Hindlimb muscle (tissue), 1 donor: ENCODE measurements at regions not wholly inside any gene's neighbourhood (a gene's known extent, or its start where the extent isn't known, plus 50 kb on each side); places are given as distances from the start of the nearest gene placed in this dataset.

Experiments
- DNase-seq: peaks from one replicate; pipeline ENCODE4 v3.0.0-alpha.2; 2013

DNA sequence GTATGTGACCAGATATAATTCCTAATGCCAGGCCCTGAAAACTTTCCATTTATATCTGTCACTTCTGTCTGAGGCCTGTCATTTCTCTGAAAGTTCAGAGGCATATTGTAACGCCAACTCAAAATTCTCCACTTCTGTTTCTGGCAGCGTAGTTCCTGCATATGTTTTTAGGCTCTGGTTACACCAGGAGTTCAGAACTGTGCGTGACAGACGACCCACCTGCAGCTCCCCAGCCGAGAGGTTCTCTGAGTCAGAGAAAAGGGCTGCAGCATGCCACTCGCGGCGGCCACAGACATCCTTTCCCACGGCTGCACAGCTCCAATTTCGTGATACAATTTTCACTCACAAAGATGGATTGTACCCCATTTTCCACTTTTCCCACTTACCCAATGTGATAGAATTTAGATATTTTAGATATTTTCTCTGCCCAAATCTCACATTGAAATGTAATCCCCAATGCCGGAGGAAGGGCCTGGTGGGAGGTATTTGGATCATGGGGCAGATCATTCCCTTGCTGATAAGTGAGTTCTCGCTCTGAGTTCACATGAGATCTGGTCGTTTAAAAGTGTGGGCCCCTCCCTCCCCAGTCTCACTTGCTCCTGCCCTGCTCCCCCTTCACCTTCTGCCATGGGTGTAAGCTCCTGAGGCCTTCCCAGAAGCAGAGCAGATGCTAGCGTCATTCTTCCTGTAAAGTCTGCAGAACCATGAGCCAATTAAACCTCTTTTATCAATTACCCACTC, 308.1 kb downstream of the LIG4 start:
- no peak for DNase-seq

DNA sequence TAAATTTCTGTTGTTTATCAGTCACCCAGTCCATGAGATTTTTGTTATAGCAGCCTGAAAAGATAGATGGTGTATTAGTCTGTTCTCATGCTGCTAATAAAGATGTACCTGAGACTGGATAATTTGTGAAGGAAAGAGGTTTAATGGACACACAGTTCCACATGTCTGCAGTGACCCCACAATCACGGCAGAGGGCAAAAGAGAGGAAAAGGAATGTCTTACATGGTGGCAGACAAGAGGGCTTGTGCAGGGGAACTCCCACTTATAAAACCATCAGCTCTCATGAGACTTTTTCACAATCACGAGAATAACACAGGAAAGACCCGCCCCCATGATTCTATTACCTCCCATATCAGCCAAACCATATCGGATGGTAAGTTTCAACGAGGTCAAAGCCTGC, 309.2 kb downstream of the LIG4 start:
- no peak for DNase-seq

DNA sequence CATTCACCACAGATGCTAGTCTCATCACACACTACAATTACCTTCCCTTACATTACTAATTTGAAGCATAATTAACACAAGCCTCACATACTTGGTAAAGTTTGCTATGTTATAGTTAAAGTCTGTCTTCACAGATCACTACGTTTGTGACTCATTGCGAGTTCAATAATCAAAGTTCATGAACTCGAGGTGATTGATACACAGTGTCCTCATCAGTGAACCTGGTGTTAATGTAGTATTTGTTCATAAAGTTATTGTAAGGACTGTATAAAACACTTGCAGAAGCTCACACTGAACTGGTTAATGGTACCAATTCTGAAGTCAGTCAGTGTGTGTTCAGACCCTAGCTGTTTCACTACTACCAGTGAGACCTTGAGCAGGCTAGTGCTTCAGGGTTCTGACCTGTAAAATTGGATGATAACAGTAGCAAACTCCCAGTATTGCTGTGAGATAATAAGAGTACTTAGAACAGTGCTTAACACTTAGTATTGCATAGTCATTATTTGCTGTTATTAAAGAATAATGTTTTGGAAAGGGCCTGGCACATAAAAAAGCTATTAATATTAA, 313.3 kb downstream of the LIG4 start:
- no peak for DNase-seq

DNA sequence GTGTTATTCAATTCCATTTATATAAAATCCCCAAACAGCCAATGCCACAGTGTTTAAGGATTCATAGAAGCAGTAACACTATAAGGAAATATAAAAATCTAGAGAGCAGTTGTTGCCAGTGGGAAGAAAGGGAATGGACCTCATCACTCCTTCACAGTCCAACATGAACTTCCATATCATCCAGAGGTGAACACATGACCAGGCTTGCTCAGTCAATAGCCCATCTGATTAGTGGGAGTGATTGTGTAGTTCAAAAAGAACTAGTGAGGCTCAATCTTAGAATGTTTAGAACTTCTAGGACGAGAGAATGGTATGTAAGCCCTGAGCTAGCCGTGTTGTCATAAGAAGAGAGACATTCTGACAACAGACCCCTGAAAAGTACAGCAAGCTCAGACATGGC, 314.1 kb downstream of the LIG4 start:
- no peak for DNase-seq

DNA sequence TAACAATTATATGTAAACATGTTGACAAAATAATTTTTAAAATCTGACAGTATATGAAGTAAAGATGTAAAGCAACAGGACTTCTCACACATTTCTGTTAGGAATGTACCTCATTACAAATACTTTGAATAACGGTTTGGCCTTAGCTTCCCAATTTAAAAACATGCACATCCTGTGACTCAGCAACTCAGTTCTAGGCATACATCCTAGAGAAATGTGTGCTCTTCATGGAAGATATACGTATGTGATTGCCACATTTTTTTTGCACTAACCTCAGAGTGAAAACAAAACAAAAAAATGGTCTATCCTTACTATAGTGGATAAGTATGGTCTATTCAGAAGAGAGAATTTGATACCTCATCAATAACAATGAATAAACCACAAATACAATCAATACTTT, 314.6 kb downstream of the LIG4 start:
- no peak for DNase-seq

DNA sequence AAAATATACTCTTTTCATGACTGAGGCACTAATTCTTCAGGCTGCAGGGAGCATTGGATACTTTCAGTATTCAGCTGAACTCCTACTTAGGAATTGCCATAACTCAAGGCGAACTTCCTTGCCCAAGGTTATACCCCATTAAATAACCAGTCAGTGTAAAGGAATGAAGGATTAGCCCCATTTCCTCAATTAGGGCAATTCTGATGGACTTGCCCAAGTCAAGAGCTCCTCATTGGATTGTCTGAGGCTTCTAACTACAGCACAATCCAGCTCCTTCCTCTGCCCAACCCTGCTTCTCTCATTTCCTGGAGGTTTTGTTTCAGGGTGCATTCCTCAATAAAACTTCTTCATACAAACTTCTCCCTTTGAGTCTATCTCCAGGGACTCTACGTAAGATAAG, 329.2 kb downstream of the LIG4 start:
- DNase-seq = no peak

DNA sequence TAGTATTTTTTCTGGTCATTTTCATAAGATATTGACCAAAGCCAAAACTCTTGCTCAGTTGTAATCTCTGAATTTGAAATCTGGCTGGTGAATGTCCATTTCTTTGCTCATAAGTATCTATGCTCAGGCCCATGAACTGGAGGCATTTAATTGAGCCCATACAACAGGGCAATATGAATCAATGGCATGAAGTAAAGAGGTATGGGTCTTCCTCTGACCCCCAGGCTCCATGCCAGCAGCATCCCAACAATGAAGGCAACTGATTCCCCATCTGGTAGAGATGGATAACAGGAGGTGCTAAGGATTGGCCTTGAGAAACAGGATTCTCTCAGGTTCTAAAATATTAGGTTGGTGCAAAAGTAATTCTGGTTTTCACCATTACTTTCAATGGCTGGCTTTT, 330.8 kb downstream of the LIG4 start:
- no peak for DNase-seq

DNA sequence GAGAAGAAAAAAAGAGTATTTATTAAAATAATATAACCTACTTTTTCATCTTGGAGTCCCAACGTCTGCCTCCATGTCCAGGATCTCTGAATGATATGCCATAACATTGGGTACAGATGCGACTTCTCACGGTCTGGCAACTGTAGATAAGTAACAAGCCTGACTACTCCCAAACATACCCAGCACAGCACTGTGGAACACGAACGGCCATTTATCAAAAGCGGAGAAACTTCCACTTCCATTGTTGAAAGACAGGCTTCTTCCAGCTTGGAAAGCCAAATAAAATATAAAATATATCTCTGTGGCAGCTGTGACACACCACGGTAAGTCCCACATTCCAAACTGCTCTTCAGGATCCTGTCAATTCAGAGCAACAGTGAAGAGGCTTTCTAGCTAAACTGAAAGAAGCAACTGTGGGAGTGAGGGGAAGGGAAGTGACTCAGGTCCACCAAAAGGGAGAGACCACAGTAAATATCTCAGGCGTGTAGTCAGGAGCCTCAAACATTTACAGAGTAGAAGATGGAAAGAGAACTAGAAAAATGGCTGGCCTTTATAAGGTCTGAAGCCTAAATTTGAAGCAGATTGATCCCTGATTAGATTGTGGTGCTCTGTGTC, 331.7 kb downstream of the LIG4 start:
- no peak for DNase-seq

DNA sequence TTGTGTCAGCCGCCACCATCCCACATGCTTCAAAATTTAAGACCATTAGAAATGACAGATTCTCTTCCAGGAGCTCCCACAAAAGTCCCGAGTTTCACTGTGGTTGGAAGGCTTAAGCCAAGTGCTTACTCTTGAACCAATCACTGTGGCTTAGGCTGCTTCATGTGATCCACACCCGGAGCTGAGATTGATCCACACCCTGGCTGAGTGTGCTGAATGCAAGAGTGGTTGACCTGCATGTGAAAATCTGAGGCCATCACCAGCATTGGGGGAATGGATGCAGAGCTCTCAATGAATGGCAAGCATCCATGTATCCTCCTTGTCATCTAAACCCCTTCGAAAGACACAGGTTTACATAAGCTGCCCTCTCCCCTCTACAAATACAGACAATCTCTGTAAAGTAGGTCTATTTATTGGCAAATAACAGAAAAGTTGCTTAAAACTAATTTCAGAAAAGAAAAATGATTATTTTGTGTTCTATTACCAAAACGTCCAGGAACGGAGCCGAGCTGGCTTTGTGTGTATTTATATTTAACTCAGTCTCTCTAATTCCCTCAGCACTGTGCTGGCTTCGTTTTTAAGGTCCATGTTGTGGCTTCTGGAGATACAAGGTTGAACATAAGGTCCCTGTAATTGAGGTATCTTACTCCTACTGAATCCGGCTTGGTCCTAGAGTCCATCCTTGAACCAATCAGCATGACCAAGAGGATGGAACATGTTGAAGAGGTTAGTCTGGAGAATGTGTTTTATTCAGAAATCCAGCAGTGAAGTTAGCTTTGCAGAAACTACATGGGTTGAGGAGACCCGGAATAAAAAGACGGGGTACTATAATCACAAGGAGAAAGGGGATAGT, 332.4 kb downstream of the LIG4 start:
- DNase-seq = no peak

DNA sequence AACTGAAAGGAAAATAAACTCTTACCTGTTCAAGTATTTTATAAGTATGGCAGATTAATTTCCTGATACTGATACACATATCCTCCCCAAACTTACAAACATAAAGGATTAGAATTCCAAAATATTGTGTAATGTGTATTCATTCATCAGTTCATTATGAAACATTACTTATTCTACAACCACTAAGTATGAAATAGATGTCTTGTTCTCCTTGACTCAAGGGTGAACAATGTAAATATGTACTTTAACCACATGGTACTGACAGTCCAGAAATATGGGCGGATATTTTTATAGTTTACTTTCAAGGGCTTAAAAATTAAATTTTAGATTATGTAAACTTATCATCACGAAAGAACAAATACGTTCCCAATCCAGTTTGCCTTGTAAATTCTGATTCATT, 334.0 kb downstream of the LIG4 start:
- no peak for DNase-seq

DNA sequence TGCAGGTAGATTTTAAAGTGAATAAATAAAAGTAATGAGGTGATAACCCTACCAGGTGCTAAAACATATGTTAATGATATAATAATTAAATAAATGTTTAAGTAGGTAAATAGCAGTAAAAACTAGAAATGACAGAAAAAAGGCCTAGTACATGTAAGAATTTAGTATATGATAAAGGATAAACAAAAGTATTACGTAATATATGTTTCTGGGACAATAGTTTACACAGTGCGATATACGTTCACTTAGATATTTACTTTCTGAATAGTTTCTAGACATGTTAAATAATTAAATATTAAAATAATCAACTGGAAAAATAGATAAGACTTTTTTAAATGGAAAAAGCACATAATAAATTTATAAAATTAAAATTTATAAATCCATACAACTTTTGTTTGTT, 340.9 kb downstream of the LIG4 start:
- DNase-seq = no peak

DNA sequence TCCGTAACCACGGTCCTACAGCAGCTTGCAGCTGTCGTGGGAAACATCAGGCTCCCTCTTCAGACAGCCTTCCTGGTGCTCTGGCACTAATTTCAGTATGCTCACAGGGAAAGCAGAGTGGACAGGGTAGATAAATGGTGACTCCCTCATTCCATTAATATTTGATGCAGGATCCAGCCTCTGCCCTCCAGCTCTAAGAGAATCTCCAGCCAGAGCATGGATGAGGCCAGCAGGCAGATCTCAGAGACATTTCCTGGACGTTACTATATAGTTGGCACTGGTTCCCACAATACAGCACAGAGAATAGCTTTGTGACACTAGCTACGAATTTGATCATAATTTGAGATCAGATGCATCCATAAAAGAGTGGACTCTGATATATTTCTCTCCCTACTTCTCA, 341.4 kb downstream of the LIG4 start:
- no peak for DNase-seq

DNA sequence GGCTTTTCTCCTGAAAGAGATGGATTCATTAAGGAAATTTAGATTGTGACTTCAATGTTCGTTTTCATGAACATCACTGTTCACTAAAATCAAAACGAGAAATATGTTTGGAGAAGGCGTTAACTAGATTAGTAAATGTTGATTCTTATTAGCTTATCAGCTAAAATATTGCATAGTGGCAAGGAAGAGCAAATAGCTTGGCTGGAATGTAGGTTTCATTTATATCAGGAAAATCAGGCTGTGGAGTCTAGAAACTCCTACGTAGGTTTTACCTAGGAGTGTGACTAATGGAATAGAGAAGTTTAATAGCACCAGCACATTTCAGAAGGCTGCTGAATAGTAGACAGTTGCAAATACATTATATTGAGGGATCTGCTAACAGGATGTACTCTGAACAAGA, 344.9 kb downstream of the LIG4 start:
- DNase-seq = no peak

DNA sequence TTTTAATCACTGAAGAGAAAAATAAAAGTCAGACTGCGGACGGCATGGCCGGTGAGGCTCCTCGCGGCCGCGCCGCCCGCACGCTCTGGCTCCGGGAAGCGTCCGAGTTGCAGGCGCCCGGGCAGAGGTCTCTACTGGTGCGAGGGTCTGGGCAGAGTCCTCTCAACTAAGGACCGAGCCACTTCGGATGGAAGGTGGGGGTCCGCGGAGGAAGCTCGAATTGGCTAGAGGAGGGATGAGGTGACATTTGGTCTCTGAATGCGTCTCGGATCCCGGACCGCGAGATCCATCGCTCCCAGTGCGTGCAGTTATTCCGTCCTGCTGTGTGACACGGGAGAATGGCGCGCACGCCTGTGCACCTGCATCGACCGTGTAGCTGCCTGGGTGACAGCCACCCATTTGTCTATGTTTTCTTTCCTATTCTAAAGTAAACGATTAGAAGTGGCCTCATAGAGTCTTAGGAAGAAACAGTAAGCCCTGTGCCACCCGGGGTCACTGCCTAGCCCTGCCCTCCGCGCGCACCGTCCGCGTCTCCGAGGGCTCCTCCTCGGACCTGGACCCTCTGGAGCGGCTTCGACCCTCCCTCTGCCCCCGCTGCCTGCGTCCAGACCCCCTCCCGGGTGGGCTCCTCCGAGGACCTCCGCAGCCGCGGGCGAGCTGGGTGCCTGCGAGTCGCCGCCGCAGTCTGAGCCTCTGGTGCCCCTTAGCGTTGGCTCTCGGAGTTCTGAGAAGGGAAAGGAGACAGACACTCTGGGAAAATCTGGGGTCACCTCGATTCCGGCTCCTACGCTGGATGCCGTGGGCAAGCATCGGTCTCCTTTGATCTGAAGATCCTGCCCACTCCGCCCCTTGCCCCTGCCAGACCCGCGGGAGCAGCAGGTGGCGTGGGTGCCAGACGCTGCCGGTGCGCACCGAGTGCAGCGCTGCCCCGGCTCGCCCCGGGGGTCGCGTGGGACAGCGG, 347.4 kb downstream of the LIG4 start:
- DNase-seq = peak; percentile 10

DNA sequence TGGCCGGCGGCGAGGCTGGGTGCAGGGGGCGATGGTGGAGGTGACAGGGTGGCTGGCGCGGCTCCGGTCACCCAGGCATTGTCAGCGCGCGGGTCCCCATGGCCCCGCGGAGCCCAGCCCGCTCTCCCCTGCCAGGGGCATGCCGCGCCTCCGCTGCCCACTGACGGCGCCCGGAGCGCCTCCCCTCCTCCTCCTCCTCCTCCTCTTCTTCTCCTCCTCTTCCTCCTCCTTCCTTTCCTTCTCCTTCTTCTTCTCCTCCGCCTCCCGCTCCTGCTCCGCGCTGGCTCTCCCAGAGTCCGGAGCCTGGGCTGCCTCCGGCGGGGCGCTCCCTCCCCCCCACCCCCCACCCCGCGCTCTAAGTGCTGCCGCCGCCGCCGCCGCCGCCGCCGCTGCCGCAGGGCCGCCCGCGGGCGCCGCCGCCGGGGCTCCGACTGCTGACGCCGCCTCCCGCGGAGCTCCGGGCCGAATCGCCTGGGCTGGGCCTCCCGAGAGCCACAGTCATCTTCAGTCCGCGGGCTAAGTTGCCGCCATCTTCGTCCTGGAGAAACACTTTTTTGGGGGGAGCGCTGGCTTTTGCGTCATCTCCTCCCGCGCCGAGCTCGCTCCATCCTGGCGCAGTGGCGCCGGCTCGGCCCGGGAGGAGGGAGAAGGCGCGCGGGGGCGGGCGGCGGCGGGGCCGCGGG, 348.3 kb downstream of the LIG4 start:
- DNase-seq = peak; percentile 11

DNA sequence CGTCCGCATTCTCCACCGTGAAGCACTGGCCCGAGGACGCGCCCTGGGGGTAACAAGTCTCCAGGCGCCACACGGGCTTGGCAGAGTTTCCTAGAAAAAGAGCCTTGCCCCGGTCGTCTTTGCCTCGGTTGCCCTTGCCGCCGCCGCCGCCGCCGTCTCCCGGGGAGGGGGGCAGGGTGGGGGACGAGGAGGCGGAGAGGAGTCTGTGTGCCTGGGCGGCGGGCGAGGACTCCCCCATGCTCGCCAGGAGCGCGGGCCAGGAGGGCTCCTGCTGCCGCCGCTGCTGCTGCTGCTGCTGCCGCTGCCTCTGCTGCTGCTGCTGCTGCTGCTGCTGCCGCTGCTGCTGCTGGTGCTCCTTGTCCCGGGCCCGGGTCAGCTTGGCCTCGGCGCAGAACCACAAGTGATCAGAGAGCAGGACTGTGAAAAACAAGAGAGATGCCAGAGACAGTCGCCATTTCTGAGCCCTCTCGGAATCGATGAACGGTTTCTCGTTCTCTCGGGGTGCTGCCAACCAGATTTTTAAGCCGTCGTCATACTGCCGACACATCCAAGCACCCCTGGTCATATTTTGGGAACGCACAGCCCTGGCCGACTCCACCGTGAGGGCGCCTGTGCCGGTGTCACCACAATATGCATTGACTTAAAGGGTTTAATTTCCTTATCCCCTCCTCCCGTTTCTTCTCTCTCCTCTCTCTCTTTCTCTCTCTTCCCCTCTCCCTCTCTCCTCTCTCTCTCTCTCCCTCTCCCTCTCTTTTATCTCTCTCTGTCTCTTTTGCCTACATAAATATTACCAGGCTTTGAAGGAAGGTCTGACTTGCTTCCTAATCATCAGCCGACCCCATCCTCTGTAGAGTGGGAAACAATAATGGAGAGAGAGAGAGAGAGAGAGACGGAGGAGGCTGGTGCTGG, 349.1 kb downstream of the LIG4 start:
- no peak for DNase-seq

DNA sequence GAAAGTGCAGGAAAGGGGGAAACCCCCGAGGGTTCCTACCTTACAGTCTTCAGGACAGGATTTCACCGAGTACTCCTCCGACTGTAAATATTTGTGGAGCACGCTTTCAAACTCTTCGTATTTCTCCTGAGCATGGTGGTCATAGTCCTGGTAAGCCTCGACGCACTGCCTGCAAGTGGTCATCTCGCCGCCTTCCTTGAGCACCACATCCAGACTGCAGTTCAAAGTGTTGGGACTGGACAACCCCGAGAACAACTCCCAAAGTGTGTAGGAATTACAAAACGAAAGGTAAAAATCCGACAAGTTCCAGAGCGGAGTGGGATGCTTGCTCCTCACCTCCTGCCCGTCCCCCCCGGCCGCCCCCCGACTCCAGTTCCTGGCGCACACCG, 349.7 kb downstream of the LIG4 start:
- DNase-seq = no peak

DNA sequence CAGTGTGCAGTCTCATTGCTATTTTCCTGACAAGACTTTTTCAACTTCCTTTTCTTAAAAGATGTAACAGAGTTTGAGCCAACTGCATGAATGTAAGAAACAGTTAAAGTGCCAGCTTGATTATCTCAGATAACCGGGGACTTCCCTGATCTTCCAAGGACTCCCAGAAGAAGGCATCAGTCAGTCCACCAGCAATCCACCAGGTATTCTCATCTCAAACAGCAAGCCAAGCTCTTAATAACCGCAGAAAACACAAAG, 350.1 kb downstream of the LIG4 start:
- DNase-seq = no peak

DNA sequence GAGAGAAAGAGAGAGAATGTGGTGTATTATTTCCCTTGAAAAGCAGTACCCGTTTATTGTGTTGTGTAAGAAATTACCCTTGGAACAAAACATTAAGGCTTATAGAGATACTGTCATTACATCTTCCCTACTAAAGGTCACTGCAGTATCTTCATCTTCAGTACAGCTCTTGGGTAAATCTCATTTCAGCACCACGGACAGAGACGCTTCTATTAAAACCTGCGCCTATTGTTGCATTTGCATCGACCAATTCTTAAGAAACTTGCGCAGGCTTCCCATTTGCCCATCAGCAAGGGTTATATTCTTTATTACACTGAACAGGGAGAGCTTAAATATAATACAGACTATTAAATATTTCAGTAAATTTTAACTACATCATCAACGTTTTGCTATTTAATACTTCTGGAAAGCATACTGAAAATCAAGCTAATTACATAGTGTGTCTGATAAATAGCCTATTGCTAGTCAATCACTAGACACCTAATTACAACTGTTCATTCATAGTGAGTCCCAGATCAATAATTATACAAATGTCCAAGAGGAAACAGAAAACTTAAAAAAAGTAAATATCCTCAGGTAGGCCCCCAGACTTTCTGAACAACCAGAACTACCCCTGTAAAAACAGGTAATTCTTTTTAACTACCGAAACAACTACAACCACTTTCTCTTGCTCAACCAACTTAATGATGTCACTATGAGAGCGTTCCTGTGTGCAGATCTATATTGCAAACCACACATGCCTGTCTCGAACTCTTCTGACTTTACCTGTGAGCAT, 350.6 kb downstream of the LIG4 start:
- DNase-seq = peak; percentile 40

DNA sequence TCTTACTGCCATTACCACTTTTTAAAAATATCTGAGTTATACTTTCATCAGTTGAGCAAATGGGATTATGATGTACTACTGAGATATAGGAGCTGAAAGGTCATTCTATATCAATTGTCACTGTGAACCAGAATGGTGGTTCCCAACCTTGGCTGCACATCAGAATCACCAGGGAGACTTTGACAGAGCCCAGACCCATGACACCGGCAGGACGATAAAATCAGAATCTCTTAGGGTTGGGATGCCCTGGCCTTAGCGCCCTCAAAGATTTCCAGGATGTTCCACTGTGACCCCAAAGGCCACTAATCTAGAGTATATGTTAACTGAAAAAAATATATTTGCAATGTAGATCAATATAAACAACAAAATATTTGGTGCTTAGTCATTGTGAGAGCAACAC, 355.1 kb downstream of the LIG4 start:
- no peak for DNase-seq
